Endothelial cell of umbilical vein (primary cell): ENCODE measurements at regions not wholly inside any gene's neighbourhood (a gene's known extent, or its start where the extent isn't known, plus 50 kb on each side); places are given as distances from the start of the nearest gene placed in this dataset.

Experiments
- CTCF ChIP-seq, 2 donors: IDR thresholded peaks; 1 replicate in 1 of 2; 2 replicates in 1 of 2; pipeline ENCODE4 v1.5.1; 2011; ENCODE audit warnings: low read length in 2 of 2, mild to moderate bottlenecking in 2 of 2, moderate library complexity in 2 of 2, control low read depth in 1 of 2, inconsistent platforms in 1 of 2, low read depth in 1 of 2; ENCODE audit not compliant: insufficient read depth in 1 of 2; ENCODE audit errors: extremely low read depth in 1 of 2
- EZH2 ChIP-seq: IDR thresholded peaks from 2 replicates; pipeline ENCODE4 v1.6.1; 2012; ENCODE audit warnings: borderline replicate concordance, low read depth, mild to moderate bottlenecking, moderate library complexity, low read length, inconsistent platforms; ENCODE audit not compliant: severe bottlenecking
- FOS ChIP-seq: IDR thresholded peaks from 2 replicates; pipeline ENCODE4 v1.6.1; 2011; ENCODE audit warnings: mild to moderate bottlenecking, low read length, moderate library complexity, borderline replicate concordance; ENCODE audit not compliant: insufficient read depth
- GATA2 ChIP-seq: IDR thresholded peaks from 2 replicates; pipeline ENCODE4 v1.7.0; 2011; ENCODE audit warnings: low read depth, mild to moderate bottlenecking, moderate library complexity, mixed read lengths, low read length; ENCODE audit not compliant: insufficient read length, insufficient read depth
- JUN ChIP-seq: IDR thresholded peaks from 2 replicates; pipeline ENCODE4 v1.6.1; 2011; ENCODE audit warnings: borderline replicate concordance, low read depth; ENCODE audit not compliant: insufficient read length, insufficient read depth
- MAX ChIP-seq: IDR thresholded peaks from 2 replicates; pipeline ENCODE4 v1.6.1; 2011; ENCODE audit not compliant: insufficient read depth, insufficient read length
- MYC ChIP-seq: IDR thresholded peaks from one replicate; pipeline ENCODE4 v1.6.1; 2011; ENCODE audit warnings: mild to moderate bottlenecking, low read depth, low read length
- POLR2A ChIP-seq: IDR thresholded peaks from 2 replicates; pipeline ENCODE4 v1.6.1; 2012; ENCODE audit warnings: low read depth, mild to moderate bottlenecking, control low read depth, low read length
- POLR2AphosphoS5 ChIP-seq: IDR thresholded peaks from 2 replicates; pipeline ENCODE4 v1.6.1; 2012; ENCODE audit warnings: low read depth, mild to moderate bottlenecking, control low read depth, low read length, moderate library complexity; ENCODE audit not compliant: insufficient read depth

- TF ChIP-seq CTCF (IDR thresholded peaks at IDR 0.05; ENCODE audit: extremely low read depth in 1 of 2, insufficient read depth in 1 of 2, low read depth in 1 of 2, low read length in 2 of 2) (no peak), POLR2A (no peak), POLR2AphosphoS5 (no peak), EZH2 (no peak), FOS (no peak), GATA2 (no peak), MYC (no peak), MAX (no peak), JUN (no peak)
These were observed 641.1 kb upstream of the BCHE start for GRCh38 chr3:166478356-166478755.
